DOHH2 (cell line): ENCODE measurements at regions not wholly inside any gene's neighbourhood (a gene's known extent, or its start where the extent isn't known, plus 50 kb on each side); places are given as distances from the start of the nearest gene placed in this dataset.
A peak's percentile ranks its signal among the peaks of the same experiment; 100 is the strongest.

Experiments
- EZH2phosphoT487 ChIP-seq: fragments of 200-600 bp; sonication (generic); IDR thresholded peaks from 2 replicates; pipeline ENCODE4 v1.6.1; 2017; ENCODE audit warnings: borderline replicate concordance, mild to moderate bottlenecking, antibody characterized with exemption, low read length, moderate library complexity, mixed read lengths
- TF ChIP-seq, protein P1 (sequence below): fragments of 200-600 bp; sonication (generic); IDR thresholded peaks from one replicate; pipeline ENCODE4 v1.5.1; 2014; ENCODE audit warnings: antibody characterized with exemption, mild to moderate bottlenecking, low read depth, low read length; ENCODE audit not compliant: poor library complexity, severe bottlenecking

DNA sequence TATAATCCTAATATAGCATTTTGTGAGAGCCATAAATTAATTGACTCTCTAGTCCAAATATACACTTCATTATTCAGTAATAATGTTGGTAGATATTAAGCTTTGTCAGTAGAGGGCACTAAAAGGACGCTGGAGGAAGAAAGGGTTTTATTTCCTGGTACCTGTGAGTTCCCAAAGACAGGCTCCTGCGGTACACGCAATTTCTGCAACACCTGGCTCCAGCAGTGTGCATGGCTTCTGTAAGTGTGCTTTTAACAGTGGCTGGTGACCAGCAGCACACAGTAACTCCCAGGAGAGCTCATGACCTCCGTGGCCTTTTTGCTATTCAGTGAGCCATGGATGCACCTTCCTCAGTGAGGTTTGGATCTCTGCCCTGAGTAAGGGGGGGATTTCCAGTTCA is 338.3 kb upstream of the ZNF385D start:
- TF ChIP-seq, protein P1, sequence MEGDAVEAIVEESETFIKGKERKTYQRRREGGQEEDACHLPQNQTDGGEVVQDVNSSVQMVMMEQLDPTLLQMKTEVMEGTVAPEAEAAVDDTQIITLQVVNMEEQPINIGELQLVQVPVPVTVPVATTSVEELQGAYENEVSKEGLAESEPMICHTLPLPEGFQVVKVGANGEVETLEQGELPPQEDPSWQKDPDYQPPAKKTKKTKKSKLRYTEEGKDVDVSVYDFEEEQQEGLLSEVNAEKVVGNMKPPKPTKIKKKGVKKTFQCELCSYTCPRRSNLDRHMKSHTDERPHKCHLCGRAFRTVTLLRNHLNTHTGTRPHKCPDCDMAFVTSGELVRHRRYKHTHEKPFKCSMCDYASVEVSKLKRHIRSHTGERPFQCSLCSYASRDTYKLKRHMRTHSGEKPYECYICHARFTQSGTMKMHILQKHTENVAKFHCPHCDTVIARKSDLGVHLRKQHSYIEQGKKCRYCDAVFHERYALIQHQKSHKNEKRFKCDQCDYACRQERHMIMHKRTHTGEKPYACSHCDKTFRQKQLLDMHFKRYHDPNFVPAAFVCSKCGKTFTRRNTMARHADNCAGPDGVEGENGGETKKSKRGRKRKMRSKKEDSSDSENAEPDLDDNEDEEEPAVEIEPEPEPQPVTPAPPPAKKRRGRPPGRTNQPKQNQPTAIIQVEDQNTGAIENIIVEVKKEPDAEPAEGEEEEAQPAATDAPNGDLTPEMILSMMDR = peak; percentile 55
- TF ChIP-seq EZH2phosphoT487 = no peak
